ENCODE measurements at regions not wholly inside any gene's neighbourhood (a gene's known extent, or its start where the extent isn't known, plus 50 kb on each side); places are given as distances from the start of the nearest gene placed in this dataset.
"Not testable (repeated sequence)": the region's sequence is repeated elsewhere in the genome, so short reads cannot be mapped to it uniquely, and the experiment has no call there.

- H3K9me3 ChIP-seq (ENCODE audit: control insufficient read depth, low read length); H3K27me3 ChIP-seq (ENCODE audit: control insufficient read depth in 1 of 2, insufficient read depth in 2 of 2, low read length in 1 of 2); H3K36me3 ChIP-seq (ENCODE audit: control insufficient read depth in 1 of 2, insufficient read depth in 2 of 2, low read length in 1 of 2); ATAC-seq (ENCODE audit: low FRiP score); H3K27ac ChIP-seq (ENCODE audit: low read depth in 1 of 2, low read length in 2 of 2); H3K4me1 ChIP-seq (ENCODE audit: control insufficient read depth in 1 of 2, insufficient read depth in 2 of 2, low read length in 2 of 2); H3K4me3 ChIP-seq (ENCODE audit: low read length in 2 of 2); DNase-seq; intact Hi-C loops (cut with DNase I): not testable (repeated sequence)
- no CpG with 5 or more reads among the region's 2 CpGs for WGBS, 2 donors
These were observed 50.5 kb upstream of the THOC3 start for GRCh38 chr5:176018598-176018997.

GRCh38 chr5:176020852-176021251, 52.7 kb upstream of the THOC3 start:
- H3K27me3 ChIP-seq (ENCODE audit: control insufficient read depth in 1 of 2, insufficient read depth in 2 of 2, low read length in 1 of 2); H3K4me3 ChIP-seq (ENCODE audit: low read length in 2 of 2); intact Hi-C loops (cut with DNase I); ATAC-seq (ENCODE audit: low FRiP score); DNase-seq; H3K27ac ChIP-seq (ENCODE audit: low read depth in 1 of 2, low read length in 2 of 2); H3K9me3 ChIP-seq (ENCODE audit: control insufficient read depth, low read length); H3K4me1 ChIP-seq (ENCODE audit: control insufficient read depth in 1 of 2, insufficient read depth in 2 of 2, low read length in 2 of 2); H3K36me3 ChIP-seq (ENCODE audit: control insufficient read depth in 1 of 2, insufficient read depth in 2 of 2, low read length in 1 of 2): not testable (repeated sequence)
- WGBS, 2 donors: 70 to 79% methylated on average over 1 of the region's 4 CpGs

GRCh38 chr5:176023535-176023934, 55.4 kb upstream of the THOC3 start:
- H3K4me1 ChIP-seq (ENCODE audit: control insufficient read depth in 1 of 2, insufficient read depth in 2 of 2, low read length in 2 of 2); ATAC-seq (ENCODE audit: low FRiP score): not testable (repeated sequence)
- WGBS, 2 donors: 89 to 90% methylated on average over 3 to 4 of the region's 5 CpGs

GRCh38 chr5:176029445-176029844, 61.3 kb upstream of the THOC3 start:
- H3K27ac ChIP-seq (ENCODE audit: low read depth in 1 of 2, low read length in 2 of 2); H3K27me3 ChIP-seq (ENCODE audit: control insufficient read depth in 1 of 2, insufficient read depth in 2 of 2, low read length in 1 of 2); DNase-seq; H3K4me3 ChIP-seq (ENCODE audit: low read length in 2 of 2); intact Hi-C loops (cut with DNase I); H3K4me1 ChIP-seq (ENCODE audit: control insufficient read depth in 1 of 2, insufficient read depth in 2 of 2, low read length in 2 of 2); H3K36me3 ChIP-seq (ENCODE audit: control insufficient read depth in 1 of 2, insufficient read depth in 2 of 2, low read length in 1 of 2); H3K9me3 ChIP-seq (ENCODE audit: control insufficient read depth, low read length): not testable (repeated sequence)
- peak; percentile 56 for ATAC-seq (ENCODE audit: low FRiP score)
- 93 to 96% methylated on average over 4 of the region's 7 CpGs for WGBS, 2 donors

More at GRCh38 chr5:176023535-176023934, 55.4 kb upstream of the THOC3 start:
- H3K27me3 ChIP-seq (ENCODE audit: control insufficient read depth in 1 of 2, insufficient read depth in 2 of 2, low read length in 1 of 2); intact Hi-C loops (cut with DNase I); H3K4me3 ChIP-seq (ENCODE audit: low read length in 2 of 2); DNase-seq; H3K9me3 ChIP-seq (ENCODE audit: control insufficient read depth, low read length); H3K36me3 ChIP-seq (ENCODE audit: control insufficient read depth in 1 of 2, insufficient read depth in 2 of 2, low read length in 1 of 2); H3K27ac ChIP-seq (ENCODE audit: low read depth in 1 of 2, low read length in 2 of 2): not testable (repeated sequence)

DNA sequence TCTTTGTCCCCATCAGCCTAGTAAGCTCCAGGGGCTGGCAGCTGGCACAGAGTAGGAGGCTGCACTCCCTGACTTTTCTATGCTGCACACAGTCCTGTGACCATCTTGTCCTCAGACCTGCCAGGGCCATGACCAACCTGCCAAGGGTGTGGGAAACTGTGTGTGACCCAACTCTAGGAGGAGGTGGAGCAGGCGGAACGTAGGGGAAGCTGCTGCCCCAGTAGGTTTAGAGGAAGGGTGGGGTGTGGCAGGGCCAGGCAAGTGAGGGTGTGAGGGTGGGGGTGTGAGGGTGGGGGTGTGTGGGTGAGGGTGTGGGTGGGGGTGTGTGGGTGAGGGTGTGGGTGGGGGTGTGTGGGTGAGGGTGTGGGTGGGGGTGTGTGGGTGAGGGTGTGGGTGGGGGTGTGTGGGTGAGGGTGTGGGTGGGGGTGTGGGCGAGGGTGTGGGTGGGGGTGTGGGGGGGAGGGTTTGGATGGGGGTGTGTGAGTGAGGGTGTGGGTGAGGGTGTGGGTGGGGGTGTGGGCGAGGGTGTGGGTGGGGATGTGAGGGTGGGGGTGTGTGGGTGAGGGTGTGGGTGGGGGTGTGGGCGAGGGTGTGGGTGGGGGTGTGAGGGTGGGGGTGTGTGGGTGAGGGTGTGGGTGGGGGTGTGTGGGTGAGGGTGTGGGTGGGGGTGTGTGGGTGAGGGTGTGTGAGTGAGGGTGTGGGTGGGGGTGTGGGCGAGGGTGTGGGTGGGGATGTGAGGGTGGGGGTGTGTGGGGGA, 62.4 kb upstream of the THOC3 start:
- H3K27ac ChIP-seq (ENCODE audit: low read depth in 1 of 2, low read length in 2 of 2); H3K36me3 ChIP-seq (ENCODE audit: control insufficient read depth in 1 of 2, insufficient read depth in 2 of 2, low read length in 1 of 2); intact Hi-C loops (cut with DNase I); H3K4me1 ChIP-seq (ENCODE audit: control insufficient read depth in 1 of 2, insufficient read depth in 2 of 2, low read length in 2 of 2); DNase-seq; H3K27me3 ChIP-seq (ENCODE audit: control insufficient read depth in 1 of 2, insufficient read depth in 2 of 2, low read length in 1 of 2); H3K9me3 ChIP-seq (ENCODE audit: control insufficient read depth, low read length); H3K4me3 ChIP-seq (ENCODE audit: low read length in 2 of 2); ATAC-seq (ENCODE audit: low FRiP score): not testable (repeated sequence)
- WGBS, 2 donors: 69% methylated on average over 4 of the region's 6 CpGs; no CpG with 5 or more reads in 1 of the 2 donors

DNA sequence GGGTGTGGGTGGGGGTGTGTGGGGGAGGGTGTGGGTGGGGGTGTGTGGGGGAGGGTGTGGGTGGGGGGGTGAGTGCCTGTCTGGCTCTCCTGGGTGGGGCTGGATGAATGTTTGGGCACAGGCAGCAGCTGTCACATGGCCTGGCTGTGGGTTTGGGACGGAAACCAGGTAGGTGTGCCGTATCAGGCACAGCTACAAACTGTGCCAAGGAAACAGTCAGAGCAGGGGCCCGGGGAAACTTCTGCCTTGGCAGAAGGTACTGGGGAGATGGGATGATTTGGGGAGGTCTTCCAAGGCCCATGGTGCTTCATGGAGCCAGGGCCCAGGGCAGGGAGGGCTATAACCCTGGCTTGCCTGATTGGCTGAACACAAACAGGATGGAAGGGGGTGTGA, 63.0 kb upstream of the THOC3 start:
- H3K9me3 ChIP-seq (ENCODE audit: control insufficient read depth, low read length); H3K36me3 ChIP-seq (ENCODE audit: control insufficient read depth in 1 of 2, insufficient read depth in 2 of 2, low read length in 1 of 2); H3K27me3 ChIP-seq (ENCODE audit: control insufficient read depth in 1 of 2, insufficient read depth in 2 of 2, low read length in 1 of 2); intact Hi-C loops (cut with DNase I); H3K4me3 ChIP-seq (ENCODE audit: low read length in 2 of 2); DNase-seq; ATAC-seq (ENCODE audit: low FRiP score); H3K4me1 ChIP-seq (ENCODE audit: control insufficient read depth in 1 of 2, insufficient read depth in 2 of 2, low read length in 2 of 2); H3K27ac ChIP-seq (ENCODE audit: low read depth in 1 of 2, low read length in 2 of 2): not testable (repeated sequence)
- 50% methylated on average over 1 of the region's 3 CpGs; no CpG with 5 or more reads in 1 of the 2 donors for WGBS, 2 donors

DNA sequence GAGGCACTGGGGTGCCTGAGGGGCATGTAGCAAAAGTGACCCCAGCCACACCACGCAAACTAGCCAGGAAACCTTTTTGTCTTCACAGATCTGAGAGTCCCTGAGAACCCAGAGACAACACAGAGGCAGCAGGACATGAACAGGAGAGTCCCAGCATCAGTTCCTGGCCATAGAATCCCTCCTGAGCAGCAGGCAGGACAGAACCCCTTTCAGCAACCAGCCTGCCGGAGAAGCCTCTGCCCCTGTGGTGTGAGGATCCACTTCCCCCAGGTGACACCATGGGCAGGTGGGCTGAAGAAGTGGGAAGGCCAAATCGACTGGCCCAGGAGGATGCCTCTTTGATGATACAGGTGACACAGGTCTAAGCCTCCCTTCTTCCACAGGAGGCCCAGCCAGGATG, 65.1 kb upstream of the THOC3 start:
- H3K4me3 ChIP-seq (ENCODE audit: low read length in 2 of 2); DNase-seq; H3K27ac ChIP-seq (ENCODE audit: low read depth in 1 of 2, low read length in 2 of 2); H3K4me1 ChIP-seq (ENCODE audit: control insufficient read depth in 1 of 2, insufficient read depth in 2 of 2, low read length in 2 of 2); ATAC-seq (ENCODE audit: low FRiP score); H3K9me3 ChIP-seq (ENCODE audit: control insufficient read depth, low read length); intact Hi-C loops (cut with DNase I); H3K36me3 ChIP-seq (ENCODE audit: control insufficient read depth in 1 of 2, insufficient read depth in 2 of 2, low read length in 1 of 2); H3K27me3 ChIP-seq (ENCODE audit: control insufficient read depth in 1 of 2, insufficient read depth in 2 of 2, low read length in 1 of 2): not testable (repeated sequence)
- 65 to 68% methylated on average over 2 of the region's 3 CpGs for WGBS, 2 donors

- H3K4me3 ChIP-seq (ENCODE audit: low read length in 2 of 2); H3K36me3 ChIP-seq (ENCODE audit: control insufficient read depth in 1 of 2, insufficient read depth in 2 of 2, low read length in 1 of 2); H3K27ac ChIP-seq (ENCODE audit: low read depth in 1 of 2, low read length in 2 of 2); H3K27me3 ChIP-seq (ENCODE audit: control insufficient read depth in 1 of 2, insufficient read depth in 2 of 2, low read length in 1 of 2); DNase-seq; H3K9me3 ChIP-seq (ENCODE audit: control insufficient read depth, low read length); H3K4me1 ChIP-seq (ENCODE audit: control insufficient read depth in 1 of 2, insufficient read depth in 2 of 2, low read length in 2 of 2); intact Hi-C loops (cut with DNase I); ATAC-seq (ENCODE audit: low FRiP score): not testable (repeated sequence)
- WGBS, 2 donors: 83 to 94% methylated on average over 5 to 8 of the region's 15 CpGs
These were observed 66.5 kb upstream of the THOC3 start for GRCh38 chr5:176034407-176035200.

- H3K4me3 ChIP-seq (ENCODE audit: low read length in 2 of 2); H3K9me3 ChIP-seq (ENCODE audit: control insufficient read depth, low read length); H3K36me3 ChIP-seq (ENCODE audit: control insufficient read depth in 1 of 2, insufficient read depth in 2 of 2, low read length in 1 of 2); H3K27me3 ChIP-seq (ENCODE audit: control insufficient read depth in 1 of 2, insufficient read depth in 2 of 2, low read length in 1 of 2); H3K27ac ChIP-seq (ENCODE audit: low read depth in 1 of 2, low read length in 2 of 2); H3K4me1 ChIP-seq (ENCODE audit: control insufficient read depth in 1 of 2, insufficient read depth in 2 of 2, low read length in 2 of 2); intact Hi-C loops (cut with DNase I): not testable (repeated sequence)
- DNase-seq (peak in 1 of 2 donors; percentile 36), ATAC-seq (ENCODE audit: low FRiP score) (peak; percentile 42)
- WGBS, 2 donors: 95 to 97% methylated on average over 6 to 12 of the region's 12 CpGs
These were observed 67.1 kb upstream of the THOC3 start for GRCh38 chr5:176035201-176035530.
